ENCODE measurements at regions not wholly inside any gene's neighbourhood (a gene's known extent, or its start where the extent isn't known, plus 50 kb on each side); places are given as distances from the start of the nearest gene placed in this dataset.

DNA sequence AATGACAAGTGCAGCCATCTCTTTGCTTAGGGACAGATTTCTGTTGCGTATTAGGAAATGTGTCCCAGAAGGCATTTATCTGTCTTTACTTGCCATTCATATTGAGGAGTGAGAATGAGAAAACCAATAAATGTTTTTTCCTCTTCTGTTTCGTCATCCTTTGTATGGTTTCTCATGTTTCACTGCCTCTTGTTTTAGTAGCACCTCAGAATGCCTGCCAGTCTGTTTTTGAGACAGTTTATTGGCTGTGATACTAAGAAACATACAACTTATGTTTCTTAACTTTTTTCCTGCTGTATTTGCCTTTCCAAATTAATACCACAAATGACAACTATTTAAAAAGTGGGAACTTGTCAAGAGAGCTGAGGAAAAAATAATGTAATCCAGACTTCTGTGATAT is 390.2 kb upstream of the GOLIM4 start:
- TF ChIP-seq, protein P1, sequence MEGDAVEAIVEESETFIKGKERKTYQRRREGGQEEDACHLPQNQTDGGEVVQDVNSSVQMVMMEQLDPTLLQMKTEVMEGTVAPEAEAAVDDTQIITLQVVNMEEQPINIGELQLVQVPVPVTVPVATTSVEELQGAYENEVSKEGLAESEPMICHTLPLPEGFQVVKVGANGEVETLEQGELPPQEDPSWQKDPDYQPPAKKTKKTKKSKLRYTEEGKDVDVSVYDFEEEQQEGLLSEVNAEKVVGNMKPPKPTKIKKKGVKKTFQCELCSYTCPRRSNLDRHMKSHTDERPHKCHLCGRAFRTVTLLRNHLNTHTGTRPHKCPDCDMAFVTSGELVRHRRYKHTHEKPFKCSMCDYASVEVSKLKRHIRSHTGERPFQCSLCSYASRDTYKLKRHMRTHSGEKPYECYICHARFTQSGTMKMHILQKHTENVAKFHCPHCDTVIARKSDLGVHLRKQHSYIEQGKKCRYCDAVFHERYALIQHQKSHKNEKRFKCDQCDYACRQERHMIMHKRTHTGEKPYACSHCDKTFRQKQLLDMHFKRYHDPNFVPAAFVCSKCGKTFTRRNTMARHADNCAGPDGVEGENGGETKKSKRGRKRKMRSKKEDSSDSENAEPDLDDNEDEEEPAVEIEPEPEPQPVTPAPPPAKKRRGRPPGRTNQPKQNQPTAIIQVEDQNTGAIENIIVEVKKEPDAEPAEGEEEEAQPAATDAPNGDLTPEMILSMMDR (IDR thresholded peaks at IDR 0.05), result no peak
- TF ChIP-seq, protein P2, sequence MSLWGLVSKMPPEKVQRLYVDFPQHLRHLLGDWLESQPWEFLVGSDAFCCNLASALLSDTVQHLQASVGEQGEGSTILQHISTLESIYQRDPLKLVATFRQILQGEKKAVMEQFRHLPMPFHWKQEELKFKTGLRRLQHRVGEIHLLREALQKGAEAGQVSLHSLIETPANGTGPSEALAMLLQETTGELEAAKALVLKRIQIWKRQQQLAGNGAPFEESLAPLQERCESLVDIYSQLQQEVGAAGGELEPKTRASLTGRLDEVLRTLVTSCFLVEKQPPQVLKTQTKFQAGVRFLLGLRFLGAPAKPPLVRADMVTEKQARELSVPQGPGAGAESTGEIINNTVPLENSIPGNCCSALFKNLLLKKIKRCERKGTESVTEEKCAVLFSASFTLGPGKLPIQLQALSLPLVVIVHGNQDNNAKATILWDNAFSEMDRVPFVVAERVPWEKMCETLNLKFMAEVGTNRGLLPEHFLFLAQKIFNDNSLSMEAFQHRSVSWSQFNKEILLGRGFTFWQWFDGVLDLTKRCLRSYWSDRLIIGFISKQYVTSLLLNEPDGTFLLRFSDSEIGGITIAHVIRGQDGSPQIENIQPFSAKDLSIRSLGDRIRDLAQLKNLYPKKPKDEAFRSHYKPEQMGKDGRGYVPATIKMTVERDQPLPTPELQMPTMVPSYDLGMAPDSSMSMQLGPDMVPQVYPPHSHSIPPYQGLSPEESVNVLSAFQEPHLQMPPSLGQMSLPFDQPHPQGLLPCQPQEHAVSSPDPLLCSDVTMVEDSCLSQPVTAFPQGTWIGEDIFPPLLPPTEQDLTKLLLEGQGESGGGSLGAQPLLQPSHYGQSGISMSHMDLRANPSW (CRISPR knock-in tag; conservative IDR thresholded peaks at IDR 0.05; ENCODE audit: low read depth), result no peak
- TF ChIP-seq SMAD3 (CRISPR knock-in tag; IDR thresholded peaks at IDR 0.05; ENCODE audit: borderline replicate concordance) (no peak), RELA (CRISPR knock-in tag; IDR thresholded peaks at IDR 0.05; ENCODE audit: borderline replicate concordance) (no peak), ZNF317 (CRISPR knock-in tag; IDR thresholded peaks at IDR 0.05; ENCODE audit: borderline replicate concordance, low read depth) (no peak), PREB (CRISPR knock-in tag; IDR thresholded peaks at IDR 0.05; ENCODE audit: borderline replicate concordance) (no peak), NFYB (CRISPR knock-in tag; conservative IDR thresholded peaks at IDR 0.05; ENCODE audit: low read depth) (no peak), TEAD1 (CRISPR knock-in tag; IDR thresholded peaks at IDR 0.05) (no peak), ZNF396 (CRISPR knock-in tag; IDR thresholded peaks at IDR 0.05; ENCODE audit: borderline replicate concordance) (no peak), JUN (CRISPR knock-in tag; IDR thresholded peaks at IDR 0.05) (no peak)
